ENCODE measurements at regions not wholly inside any gene's neighbourhood (a gene's known extent, or its start where the extent isn't known, plus 50 kb on each side); places are given as distances from the start of the nearest gene placed in this dataset.

GRCh38 chr1:203402629-203403337, 51.9 kb upstream of the FMOD start:
- TF ChIP-seq E2F4 (IDR thresholded peaks at IDR 0.05; ENCODE audit: low read depth, low read length) = no peak
- TF ChIP-seq CTCF (IDR thresholded peaks at IDR 0.05 in 2 of 3, conservative IDR thresholded peaks at IDR 0.05 in 1 of 3; ENCODE audit: control insufficient read depth in 2 of 3, extremely low read depth in 1 of 3, insufficient read depth in 1 of 3, low read depth in 3 of 3, low read length in 3 of 3) = no peak
- no peak for TF ChIP-seq SMARCA5 (IDR thresholded peaks at IDR 0.05)
- TF ChIP-seq CEBPB (IDR thresholded peaks at IDR 0.05; ENCODE audit: borderline replicate concordance in 1 of 2, low read depth in 2 of 2, low read length in 2 of 2) = no peak
- no peak for TF ChIP-seq HDAC2 (IDR thresholded peaks at IDR 0.05)
- no peak for TF ChIP-seq ATF3 (IDR thresholded peaks at IDR 0.05; ENCODE audit: borderline replicate concordance, extremely low read depth, low read depth, low read length)
- no peak for TF ChIP-seq RAD21 (IDR thresholded peaks at IDR 0.05; ENCODE audit: insufficient read depth, low read depth, low read length)
- no peak for TF ChIP-seq ZNF687 (IDR thresholded peaks at IDR 0.05)
- TF ChIP-seq EZH2 (IDR thresholded peaks at IDR 0.05; ENCODE audit: borderline replicate concordance, control insufficient read depth, low read depth, low read length) = no peak
- no peak for TF ChIP-seq TCF12 (IDR thresholded peaks at IDR 0.05; ENCODE audit: low read depth, low read length)
- TF ChIP-seq CHD2 (IDR thresholded peaks at IDR 0.05; ENCODE audit: borderline replicate concordance, low read depth, low read length) = no peak
- TF ChIP-seq EP300 (IDR thresholded peaks at IDR 0.05; ENCODE audit: borderline replicate concordance in 1 of 2, control insufficient read depth in 1 of 2, low read depth in 2 of 2, low read length in 2 of 2) = no peak
- TF ChIP-seq MYC (IDR thresholded peaks at IDR 0.05; ENCODE audit: insufficient read depth, insufficient read length, insufficient replicate concordance, low read length, severe bottlenecking) = no peak

Measured in GM12878 (cell line).